Heart left ventricle (tissue), 13 donors: ENCODE measurements at regions not wholly inside any gene's neighbourhood (a gene's known extent, or its start where the extent isn't known, plus 50 kb on each side); places are given as distances from the start of the nearest gene placed in this dataset.

Source experiments
- CTCF ChIP-seq, 12 donors: fragments of 200-600 bp; sonication (generic) in 4 of 12; IDR thresholded peaks; one replicate each; pipeline versions ENCODE4 v1.5.0 to v1.8.0; 2018 to 2022; ENCODE audit warnings: antibody characterized with exemption in 12 of 12, mild to moderate bottlenecking in 5 of 12
- POLR2A ChIP-seq, 2 donors: fragments of 450-650 bp; IDR thresholded peaks; one replicate each; pipeline ENCODE4 v1.6.1; 2017; ENCODE audit warnings: antibody characterized with exemption in 2 of 2, mild to moderate bottlenecking in 2 of 2, moderate library complexity in 2 of 2
- donor health status: ischemic (EF 13 %, LVEDD 7.1; RV severe dilation, severe dysfunction).
- donor health status: DM: no; HTN: yes; CAD: no.
- donor health status: DM: no; HTN: no; CAD: no.
- donor health status: ischemic (EF 25% LVEDD 6.9; RV normal size, moderate dysfunction).
- donor health status: ischemic (EF 25% LVEDD 5.7; RV mildly dilated, moderate dysfunction).
- donor health status: ischemic (EF 35%, LVEDD 5.7; RV mildly dilated, moderate dysfunction).
- donor health status: nonischemic (EF 11% LVEDD 7.7; RV severe dilation, severe dysfunction).
- donor health status: DM: yes; HTN: yes; CAD: no.
- donor health status: PGD.
- donor health status: ischemic (EF 29% LVEDD 5.4; RV normal size, mild dysfunction).
- donor health status: nonischemic (EF 23%, LVEDD 6.1; RV moderate dilation, normal function).

- TF ChIP-seq POLR2A (IDR thresholded peaks at IDR 0.05) (no peak), CTCF (IDR thresholded peaks at IDR 0.05) (no peak)
These were observed 165.9 kb downstream of the PTBP2 start for GRCh38 chr1:96887501-96887900.
